ENCODE measurements at regions not wholly inside any gene's neighbourhood (a gene's known extent, or its start where the extent isn't known, plus 50 kb on each side); places are given as distances from the start of the nearest gene placed in this dataset.

DNA sequence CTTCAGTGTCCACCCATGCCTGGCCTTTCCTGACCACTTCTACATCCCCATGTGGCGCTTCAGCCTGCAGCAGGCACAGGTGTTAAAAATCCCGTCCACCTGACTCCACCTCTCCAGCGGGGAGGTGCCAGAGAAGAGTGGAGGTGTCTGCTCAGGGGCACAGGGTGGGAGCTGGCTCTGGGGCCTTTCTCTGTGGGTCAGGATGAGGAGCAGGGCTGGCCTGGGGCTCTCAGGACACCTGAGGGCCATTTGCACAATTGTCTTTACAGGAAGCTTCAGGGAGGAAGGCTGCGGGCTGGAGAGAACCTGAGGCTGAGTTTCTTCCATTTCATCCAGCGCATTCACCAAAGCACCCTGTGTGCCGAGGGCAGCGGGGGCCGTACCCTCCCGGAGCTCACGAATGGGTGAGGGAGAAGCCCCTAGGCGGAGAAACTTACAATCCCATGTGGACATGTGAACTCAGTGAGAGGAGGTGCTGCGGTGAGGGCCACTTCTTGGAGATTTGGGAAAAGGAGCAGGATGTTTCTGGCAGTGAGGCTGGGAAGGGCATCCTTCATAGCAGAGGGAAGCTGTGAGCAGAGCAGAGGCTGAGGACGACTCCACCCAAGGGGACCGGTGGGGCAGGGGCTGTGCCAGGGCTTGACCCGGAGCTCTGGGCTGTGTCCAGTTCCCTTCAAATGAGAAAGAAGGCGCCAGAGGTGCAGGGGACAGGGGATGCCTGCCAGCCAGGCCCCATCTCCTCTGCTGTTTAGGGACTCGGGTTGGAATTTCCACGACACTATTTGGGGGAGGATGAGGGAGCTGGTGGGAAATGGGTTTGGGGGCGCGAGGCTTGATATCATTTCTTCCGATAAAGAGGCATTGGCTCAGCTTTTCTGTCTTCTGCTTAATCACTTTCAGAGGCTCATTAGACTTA is 155.2 kb upstream of the MYCN start:
- TF ChIP-seq TAF1 (IDR thresholded peaks at IDR 0.05; ENCODE audit: borderline replicate concordance, insufficient read depth, low read length) (no peak), POLR2AphosphoS5 (IDR thresholded peaks at IDR 0.05; ENCODE audit: low read depth, low read length) (no peak)
- TF ChIP-seq, protein P1, sequence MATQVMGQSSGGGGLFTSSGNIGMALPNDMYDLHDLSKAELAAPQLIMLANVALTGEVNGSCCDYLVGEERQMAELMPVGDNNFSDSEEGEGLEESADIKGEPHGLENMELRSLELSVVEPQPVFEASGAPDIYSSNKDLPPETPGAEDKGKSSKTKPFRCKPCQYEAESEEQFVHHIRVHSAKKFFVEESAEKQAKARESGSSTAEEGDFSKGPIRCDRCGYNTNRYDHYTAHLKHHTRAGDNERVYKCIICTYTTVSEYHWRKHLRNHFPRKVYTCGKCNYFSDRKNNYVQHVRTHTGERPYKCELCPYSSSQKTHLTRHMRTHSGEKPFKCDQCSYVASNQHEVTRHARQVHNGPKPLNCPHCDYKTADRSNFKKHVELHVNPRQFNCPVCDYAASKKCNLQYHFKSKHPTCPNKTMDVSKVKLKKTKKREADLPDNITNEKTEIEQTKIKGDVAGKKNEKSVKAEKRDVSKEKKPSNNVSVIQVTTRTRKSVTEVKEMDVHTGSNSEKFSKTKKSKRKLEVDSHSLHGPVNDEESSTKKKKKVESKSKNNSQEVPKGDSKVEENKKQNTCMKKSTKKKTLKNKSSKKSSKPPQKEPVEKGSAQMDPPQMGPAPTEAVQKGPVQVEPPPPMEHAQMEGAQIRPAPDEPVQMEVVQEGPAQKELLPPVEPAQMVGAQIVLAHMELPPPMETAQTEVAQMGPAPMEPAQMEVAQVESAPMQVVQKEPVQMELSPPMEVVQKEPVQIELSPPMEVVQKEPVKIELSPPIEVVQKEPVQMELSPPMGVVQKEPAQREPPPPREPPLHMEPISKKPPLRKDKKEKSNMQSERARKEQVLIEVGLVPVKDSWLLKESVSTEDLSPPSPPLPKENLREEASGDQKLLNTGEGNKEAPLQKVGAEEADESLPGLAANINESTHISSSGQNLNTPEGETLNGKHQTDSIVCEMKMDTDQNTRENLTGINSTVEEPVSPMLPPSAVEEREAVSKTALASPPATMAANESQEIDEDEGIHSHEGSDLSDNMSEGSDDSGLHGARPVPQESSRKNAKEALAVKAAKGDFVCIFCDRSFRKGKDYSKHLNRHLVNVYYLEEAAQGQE (IDR thresholded peaks at IDR 0.05; ENCODE audit: insufficient read depth in 1 of 2, low read depth in 2 of 2, low read length in 2 of 2): no peak
